Medulla oblongata (tissue), 1 donor: ENCODE measurements at regions not wholly inside any gene's neighbourhood (a gene's known extent, or its start where the extent isn't known, plus 50 kb on each side); places are given as distances from the start of the nearest gene placed in this dataset.
"Not testable (repeated sequence)": the region's sequence is repeated elsewhere in the genome, so short reads cannot be mapped to it uniquely, and the experiment has no call there.

Experiments used
- DNase-seq: peaks from one replicate; pipeline ENCODE4 v3.0.0-alpha.2; 2015; ENCODE audit errors: extremely low spot score

DNA sequence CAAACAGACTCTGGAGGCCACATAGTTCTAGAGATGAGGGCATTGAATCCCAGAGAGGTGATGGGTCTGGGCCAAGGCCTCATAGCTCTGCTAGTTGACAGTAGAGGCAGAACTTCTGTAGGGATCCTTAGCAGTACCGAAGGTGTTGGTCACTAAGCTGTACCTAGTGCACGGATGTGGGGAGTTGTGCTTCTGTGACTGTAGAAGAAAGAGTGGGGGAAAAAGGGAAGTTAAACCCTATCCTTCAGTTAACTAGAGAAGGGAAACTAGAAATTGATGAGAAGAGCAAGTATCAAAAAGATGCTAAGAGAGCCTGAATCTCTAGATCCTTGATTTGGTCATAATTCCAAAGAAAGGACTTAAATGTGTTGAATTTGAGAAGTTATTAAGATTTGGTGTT is 186.7 kb downstream of the NFKBIZ start:
- peak; percentile 30 for DNase-seq

DNA sequence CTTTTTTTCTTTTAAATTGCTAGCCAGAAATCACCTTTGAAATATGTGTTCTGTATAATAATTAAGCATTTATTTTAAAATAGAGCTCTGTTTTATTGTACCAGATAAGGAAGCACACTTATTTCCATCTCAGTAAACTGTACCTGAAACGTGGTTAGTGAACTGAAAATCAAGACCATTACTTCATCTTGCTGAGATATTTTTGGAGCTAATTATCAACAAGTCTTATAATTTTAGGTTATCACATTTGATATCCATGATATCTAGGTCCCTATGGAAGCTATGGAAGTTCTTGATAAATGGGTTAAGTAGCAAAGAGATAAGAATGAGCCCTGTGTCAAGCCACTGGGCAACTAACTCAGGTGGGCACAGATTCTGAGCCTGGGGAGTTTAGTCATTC is 187.2 kb downstream of the NFKBIZ start:
- DNase-seq, result no peak

DNA sequence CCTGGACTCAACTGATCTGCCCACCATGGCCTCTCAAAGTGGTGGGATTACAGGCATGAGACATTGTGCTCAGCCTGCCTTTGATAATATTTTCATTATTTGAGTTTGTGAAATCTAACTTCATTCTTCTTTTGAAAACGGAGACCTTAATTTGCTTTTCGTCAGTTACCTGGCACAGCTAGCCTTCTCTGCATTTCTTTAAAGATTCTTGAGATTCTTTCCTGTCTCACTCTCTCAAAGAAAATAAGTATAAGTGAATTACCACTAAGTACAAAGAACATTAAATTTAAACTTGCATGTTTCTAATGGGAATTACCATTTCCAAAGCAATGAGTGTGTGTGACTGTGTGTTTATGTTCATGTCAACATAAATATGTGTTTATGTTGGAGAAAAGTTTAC is 187.9 kb downstream of the NFKBIZ start:
- DNase-seq, result no peak

DNA sequence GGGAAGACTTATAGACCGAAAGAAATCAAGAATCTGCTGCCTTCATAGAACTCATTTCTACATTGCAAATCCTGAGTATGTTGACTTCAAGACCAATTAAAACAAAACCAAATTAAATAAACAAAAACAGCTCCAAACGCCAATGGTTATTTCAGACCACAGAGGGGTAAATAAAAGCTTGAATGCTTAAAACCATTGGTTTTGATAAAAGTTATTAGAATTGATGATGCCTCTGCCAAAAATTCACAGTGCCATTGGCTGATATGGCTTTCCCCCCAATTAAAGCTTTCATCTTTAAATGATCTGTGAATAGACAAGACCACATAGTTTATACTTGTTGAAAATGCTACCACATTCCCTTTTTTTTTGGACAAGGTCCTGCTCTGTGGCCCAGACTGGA is 188.5 kb downstream of the NFKBIZ start:
- DNase-seq, result no peak

DNA sequence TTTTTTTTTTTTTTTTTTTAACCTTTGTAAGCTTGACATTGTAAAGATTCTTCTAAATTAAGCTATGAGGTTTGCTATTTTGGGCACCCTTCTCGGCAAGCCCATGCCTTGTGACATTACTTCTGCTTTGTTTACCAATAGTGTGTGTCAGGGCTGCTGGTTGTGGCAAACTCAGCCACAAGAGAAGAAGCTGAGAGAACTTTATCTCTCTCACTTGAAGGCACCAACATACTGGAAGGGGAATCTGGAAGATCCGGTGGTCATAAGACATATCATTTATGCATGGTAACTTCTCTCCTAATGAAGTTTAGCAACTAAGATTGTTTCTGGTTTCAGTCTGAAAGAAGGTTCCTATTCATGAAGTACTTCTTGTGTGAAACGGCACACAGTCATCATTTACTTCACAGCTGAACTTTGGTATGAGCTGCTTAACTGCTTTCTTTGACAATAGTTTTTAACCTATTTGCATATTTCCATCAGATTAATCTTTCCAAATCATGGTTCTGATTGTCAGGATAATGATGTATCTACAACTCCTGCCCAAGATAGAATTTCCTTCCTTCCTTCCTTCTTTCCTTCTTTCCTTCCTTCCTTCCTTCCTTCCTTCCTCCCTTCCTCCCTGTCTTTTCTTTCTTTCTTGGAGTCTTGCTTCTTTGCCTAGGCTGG is 189.3 kb downstream of the NFKBIZ start:
- DNase-seq, result peak; percentile 81

- not testable (repeated sequence) for DNase-seq
Measured at GRCh38 chr3:102040144-102040543, 190.8 kb downstream of the NFKBIZ start.

DNA sequence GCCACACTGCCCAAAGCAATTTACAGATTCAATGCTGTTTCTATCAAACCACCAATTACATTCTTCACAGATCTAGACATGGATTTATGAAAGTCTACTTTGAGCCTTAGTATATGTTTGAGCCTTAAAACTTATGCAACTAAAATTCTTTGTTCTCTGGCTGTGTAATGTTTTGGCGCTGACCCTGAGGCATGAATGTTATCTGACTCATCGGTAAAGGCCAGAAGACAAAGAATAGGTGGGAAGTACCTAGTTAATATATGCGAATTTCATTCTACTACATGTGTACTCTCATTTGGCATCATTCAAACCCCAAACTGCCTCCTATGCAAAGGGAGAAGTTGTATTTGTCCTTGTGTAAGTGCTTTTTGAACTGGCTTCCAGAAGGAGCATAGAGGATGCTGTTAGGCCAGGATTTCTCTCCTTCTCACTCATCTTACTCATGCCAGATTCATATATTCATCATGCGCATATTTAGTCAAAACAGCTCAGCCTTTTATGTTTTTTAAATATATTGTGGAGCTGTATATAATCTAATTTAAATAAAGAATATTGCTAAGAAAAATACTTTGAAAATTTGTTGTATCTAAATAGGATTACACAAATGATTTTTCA is 204.2 kb downstream of the NFKBIZ start:
- DNase-seq, result no peak

DNA sequence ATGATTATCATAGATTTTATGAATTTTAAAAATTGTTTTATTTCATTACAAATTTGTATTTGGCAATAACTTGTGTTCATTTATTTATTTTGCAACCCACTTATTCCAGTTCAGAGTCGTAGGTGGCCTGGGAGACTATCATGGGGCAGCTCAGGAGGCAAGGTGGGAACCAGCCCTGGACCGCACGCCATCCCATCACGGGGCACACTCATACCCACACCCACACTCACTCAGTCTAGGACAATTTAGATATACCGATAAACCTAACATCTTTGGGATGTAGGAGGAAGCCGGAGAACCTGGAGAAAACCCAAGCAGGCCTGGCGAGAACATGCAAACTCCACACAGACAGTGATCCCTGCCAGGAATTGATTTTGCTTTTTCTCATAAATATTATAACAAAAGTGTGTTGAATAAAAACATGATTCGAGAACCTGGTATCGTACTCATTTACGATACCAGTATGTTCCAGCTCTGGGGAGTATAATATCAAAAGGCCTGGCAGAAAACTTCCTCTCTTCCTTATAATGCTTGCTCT is 205.3 kb downstream of the NFKBIZ start:
- DNase-seq, result no peak

- no peak for DNase-seq
Measured at GRCh38 chr3:102057781-102058421, 208.6 kb downstream of the NFKBIZ start.

DNA sequence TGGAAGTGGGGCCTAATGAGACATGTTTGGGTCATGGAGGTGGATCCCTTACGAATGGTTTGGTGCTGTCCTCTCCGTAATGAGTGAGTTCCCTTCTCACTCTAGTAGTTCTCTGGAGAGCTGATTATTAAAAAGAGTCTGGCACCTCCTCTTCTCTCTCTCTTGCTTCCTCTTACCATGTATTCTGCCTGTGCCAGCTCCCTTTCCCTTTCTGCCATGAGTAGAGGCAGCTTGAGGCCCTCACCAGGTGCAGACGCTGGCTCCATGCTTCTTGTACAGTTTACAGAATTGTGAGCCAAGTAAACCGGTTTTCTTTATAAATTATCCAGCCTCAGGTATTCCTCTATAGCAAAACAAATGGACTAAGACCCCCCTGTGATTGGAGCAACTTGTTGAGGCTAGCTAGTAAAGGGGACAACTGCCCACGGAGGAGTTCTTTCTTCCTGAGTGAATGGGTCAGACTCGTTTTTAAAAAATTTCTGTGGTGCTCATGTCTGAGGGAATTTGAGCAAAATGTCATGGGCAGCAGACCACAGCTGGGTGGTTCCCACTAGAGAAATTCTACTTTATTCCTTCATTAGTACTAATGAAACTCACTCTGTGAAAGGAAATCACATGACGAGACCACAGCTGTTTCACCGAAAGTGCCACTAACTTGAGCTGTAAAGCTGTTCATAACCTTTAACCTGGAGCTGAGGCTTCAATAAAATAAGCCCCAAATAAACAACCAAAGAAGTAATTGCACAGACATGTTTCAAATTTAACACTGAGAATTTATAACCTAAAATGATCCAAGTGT is 210.0 kb downstream of the NFKBIZ start:
- no peak for DNase-seq

GRCh38 chr3:102060814-102061213 is 211.5 kb downstream of the NFKBIZ start:
- DNase-seq, result no peak

DNA sequence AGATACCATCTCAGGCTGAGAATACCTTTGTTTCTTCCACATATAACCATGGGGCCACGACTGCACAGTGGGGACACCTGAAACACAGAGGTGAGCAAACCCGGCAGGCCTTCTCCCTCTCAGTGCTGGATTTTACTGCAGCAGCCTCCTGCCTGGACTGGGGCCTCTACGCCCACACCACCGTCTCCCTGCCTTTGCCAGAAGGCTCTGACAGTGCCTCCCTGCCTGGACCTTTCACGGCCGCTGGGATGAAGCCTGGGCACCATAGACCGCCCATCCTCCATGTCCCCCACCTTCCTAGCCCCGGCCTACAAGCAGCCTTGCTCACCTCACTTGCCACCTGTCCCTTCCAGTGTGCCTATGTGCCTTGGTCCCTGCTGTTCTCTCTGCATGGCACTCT is 214.3 kb downstream of the NFKBIZ start:
- no peak for DNase-seq

DNA sequence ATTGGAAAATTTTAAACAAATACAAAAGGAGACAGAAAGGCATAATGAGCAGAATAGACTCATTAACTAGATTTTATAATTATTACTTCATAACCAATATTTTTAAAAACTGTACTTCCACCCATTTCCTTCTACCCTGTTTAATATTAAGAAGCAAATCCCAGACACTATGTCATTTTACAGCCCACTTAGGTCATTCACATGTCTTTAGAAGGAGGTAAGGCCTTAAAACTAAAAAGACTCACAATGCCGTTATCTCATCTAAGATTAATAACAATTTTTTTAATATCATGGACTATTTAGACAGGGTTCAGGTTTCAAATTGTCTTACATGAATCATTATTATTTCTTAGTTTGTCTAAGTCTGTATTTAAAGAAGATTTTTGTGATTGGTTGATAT is 217.2 kb downstream of the NFKBIZ start:
- no peak for DNase-seq

- no peak for DNase-seq
Measured at GRCh38 chr3:102068327-102068726, 219.0 kb downstream of the NFKBIZ start.

DNA sequence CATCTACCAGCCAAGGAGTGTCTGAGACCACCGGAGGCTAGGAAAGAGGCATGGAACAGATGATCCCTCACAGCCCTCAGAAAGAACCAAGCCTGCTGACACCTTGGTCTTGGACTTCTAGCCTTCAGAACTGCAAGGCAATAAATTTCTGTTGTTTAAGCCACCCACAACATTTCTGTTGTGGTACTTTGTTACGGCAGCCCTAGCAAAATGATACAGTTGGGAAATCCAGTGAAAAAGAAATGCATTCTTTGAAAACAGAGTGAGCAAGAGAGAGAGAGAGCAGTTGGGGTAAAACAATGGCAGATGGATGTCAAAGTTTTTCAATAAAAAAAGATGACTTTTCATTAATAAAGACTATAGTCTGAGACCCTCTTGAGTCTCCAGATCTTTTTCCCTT is 219.4 kb downstream of the NFKBIZ start:
- no peak for DNase-seq

DNA sequence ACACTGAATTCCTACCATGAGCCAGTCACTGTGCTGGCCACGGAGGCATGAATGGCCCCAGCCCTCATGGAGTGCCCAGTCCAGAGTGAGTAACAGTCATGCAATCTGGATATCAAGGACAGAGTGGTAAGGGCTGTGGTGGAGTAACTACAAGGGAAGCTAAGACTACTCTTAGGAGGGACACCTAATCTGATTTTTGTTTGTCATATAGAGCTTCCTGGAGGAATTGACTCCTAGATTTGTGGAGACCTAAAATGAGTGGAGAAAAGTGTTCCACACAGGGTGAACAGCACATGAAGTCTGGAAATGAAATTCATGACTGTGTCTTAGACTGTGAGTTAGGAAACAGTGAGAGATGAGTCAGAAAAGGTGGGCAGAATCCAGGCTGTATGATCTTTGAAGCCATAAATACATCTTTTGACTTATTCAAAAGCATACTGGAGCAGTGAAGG is 219.9 kb downstream of the NFKBIZ start:
- no peak for DNase-seq

DNA sequence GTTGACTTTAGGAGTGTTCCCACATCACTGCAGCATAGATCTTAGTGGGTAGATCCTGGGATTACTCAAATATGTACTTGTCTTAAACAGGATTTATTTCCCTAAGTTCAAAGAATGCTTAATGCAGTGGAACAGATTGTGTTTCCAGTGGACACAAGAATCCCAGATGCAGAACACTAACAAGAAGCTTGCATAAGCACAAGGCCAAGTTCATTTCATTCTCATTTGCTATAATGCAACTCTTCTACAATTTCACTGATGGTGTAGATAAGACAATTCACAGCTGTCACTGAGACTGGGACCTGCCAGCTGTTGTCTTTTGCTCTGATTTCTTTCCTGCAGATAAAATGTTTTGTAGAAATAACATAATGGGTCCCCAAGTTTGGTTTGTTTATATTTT is 225.6 kb downstream of the NFKBIZ start:
- no peak for DNase-seq

DNA sequence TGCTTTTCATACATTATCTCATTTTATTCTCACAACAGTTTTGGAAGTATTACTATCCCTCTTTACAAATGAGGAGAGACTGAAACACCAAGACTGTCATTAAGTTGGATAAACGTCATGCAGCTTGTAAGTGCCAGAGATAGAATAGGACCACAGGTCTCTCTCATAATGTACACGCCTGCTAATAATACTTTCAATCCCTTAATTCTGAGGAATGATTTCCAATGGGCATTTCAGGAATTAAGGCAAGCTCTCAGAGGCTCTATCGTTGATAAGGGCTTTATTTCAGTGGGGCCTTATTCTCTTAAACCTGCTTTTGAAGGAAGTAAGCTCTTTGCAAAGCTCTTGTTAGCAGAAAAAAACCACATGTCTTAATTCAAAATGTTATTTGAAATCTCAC is 229.1 kb downstream of the NFKBIZ start:
- no peak for DNase-seq

- no peak for DNase-seq
Measured at GRCh38 chr3:102078854-102079808, 229.8 kb downstream of the NFKBIZ start.

- no peak for DNase-seq
Measured at GRCh38 chr3:102079809-102080197, 230.5 kb downstream of the NFKBIZ start.
